HG02970 (cell line): ENCODE measurements at regions not wholly inside any gene's neighbourhood (a gene's known extent, or its start where the extent isn't known, plus 50 kb on each side); places are given as distances from the start of the nearest gene placed in this dataset.
"Not testable (repeated sequence)": the region's sequence is repeated elsewhere in the genome, so short reads cannot be mapped to it uniquely, and the experiment has no call there.

Experiments used
- ATAC-seq: cut with Tn5 transposase; IDR thresholded peaks from one replicate; pipeline ENCODE4 v1.9.1; 2021; ENCODE audit warnings: mild to moderate bottlenecking, moderate library complexity, moderate number of reproducible peaks; ENCODE audit not compliant: unreplicated experiment, low FRiP score

DNA sequence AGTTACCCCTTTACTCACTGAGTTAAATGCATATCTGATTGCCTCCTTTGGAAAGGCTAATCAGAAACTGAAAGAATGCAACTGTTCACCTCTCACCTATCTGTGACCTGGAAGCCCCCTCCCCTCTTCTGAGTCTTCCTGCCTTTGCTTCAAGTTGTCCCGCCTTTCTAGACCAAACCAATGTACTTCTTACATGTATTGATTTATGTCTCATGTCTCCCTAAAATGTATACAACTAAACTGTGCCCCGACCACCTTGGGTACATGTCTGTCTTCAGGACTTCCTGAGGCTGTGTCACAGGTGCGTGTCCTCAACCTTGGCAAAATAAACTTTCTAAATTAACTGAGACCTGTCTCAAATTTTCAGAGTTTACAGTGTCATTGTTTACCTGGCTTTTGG lies 1167.2 kb downstream of the TAF11L14 start:
- ATAC-seq = not testable (repeated sequence)

DNA sequence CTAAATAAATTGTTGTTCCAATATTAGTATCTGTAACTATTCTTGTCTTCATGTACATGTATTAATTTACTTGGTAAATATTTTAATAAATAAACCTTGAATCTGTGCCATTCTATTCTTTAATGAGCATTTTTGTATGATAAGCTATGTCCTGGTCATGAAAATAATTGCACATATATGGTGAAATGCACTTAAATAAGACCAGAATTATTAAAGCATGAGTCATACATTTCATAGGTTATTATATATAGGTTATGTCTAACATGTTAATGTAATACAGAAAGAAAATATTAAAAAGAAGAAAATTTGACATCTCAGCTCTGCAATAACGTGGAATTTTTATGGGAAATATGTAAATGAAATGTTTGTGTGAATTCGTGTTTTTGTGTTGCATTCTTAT lies 1168.1 kb downstream of the TAF11L14 start:
- no peak for ATAC-seq

DNA sequence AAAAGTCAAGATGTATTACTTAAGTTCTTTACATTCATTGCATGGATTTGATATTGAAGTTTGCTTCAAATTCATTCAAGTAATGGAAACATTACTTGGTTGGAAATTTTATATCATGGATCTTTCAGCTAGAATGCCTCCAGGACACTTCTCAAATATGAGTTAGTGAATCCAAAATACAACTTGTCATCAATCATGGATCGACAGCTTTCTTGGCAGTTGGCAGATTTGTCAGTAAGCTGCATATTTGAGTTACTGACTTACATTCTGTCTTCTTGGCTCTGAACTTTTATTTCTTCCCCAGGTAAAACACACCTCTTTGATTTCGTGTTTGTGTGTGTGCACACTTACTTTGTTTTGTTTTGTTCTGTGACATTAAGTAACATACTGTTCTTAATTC lies 1171.1 kb downstream of the TAF11L14 start:
- no peak for ATAC-seq

DNA sequence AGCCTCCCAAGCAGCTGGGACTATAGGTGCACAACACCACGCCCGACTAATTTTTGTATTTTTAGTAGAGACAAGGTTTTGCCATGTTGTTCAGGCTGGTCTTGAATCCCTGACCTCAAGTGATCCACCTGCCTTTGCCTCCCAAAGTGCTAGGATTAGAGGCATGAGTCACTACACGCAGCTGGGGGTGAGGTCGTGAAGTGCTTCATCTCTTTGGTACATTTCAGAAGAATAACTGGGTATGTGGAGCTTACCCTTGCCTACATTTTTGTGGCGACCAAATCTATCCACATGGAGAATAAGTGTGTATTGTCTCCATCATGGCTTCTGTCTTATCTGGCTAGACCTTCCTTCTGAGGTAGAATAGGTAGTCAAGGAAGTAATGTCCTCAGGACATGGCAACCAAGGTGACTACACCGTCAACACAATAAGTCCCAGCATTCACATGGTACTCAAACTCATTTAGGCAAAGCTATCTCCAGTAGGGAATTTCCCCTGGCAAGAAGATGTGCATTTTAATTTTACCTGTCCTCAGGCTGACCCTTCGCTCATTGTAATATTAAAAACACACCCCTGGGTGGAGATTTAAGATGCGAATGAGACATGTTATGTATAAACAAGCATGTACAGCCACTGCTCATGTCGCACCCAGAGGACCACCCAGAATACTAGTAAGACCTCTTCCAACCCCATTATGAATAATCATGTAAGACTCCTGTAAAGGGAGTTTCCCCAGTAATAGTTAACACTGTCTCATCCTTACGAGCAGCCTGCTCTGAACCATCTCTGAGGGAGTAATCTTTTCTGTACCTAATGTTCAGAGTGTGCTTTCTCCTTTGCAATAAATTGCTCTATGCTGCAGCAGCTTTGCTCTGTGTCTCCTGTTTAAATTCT lies 1173.2 kb downstream of the TAF11L14 start:
- no peak for ATAC-seq

DNA sequence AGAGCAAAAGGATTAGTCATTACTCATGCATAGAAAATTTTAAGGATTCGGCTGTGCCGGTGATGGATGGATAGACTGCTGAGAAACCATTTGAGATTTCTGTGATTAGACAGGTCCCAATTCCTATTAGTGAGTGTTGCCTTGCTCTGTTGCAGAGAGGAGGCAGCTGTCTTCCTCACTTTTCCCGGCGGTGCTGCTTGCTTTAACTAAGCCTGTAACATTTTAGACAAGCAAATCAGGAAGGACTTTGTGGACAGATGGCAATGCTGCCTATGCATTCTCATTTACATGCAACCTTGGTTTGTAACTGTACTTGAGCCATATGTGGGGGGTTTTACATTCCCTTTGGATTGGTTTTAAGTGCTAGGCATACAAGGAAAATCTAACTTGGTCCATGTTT lies 1176.3 kb downstream of the CDH18 start:
- no peak for ATAC-seq

DNA sequence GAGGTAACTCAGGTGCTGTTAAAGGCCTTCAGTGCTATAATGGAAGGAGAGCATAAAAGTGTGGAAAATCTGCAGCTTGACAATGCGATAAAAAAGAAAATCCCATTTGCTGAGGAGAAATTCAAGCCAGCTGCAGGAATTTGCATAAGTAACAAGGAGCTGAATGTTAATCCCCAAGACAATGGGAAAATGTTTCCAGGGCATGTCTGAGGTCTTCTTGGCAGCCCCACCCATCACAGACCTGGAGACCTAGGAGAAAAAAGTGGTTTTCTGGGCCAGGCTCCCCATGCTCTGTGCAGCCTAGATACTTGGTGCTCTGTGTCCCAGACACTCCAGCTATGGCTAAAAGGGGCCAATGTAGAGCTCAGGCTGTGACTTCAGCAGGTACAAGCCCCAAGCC lies 1159.6 kb downstream of the CDH18 start:
- no peak for ATAC-seq

DNA sequence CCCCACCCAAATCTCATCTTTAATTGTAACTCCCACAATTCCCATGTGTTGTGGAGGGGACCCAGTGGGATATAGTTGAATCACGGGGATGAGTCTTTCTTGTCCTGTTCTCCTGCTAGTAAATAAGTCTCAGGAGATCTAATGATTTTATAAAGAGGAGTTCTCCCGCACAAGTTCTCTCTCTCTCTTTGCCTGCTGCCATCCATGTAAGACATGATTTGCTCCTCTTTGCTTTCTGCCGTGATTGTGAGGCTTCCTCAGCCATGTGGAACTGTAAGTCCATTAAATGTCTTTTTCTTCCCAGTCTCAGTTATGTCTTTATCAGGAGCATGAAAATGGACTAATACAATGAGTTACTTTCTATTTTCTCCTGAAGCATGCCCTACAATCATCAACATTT lies 1158.5 kb downstream of the CDH18 start:
- no peak for ATAC-seq

DNA sequence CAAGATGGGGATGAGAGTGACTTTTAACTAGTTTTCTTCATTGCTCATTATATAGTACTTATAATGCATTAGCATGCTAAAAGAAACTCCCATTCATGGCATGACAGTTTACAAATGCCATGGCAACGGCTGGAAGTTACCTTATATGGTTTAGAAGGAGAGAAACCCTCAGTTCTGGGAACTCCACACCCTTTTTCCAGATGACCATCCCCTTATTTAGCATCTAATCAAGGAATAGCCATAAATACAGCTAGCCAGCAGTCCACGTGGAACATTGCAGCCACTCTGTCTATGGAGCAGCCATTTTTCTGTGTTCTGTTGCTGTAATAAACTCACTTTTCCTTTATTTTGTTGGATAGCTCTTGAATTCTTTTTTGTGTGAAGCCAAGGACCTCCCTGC lies 1137.8 kb downstream of the CDH18 start:
- ATAC-seq = no peak

DNA sequence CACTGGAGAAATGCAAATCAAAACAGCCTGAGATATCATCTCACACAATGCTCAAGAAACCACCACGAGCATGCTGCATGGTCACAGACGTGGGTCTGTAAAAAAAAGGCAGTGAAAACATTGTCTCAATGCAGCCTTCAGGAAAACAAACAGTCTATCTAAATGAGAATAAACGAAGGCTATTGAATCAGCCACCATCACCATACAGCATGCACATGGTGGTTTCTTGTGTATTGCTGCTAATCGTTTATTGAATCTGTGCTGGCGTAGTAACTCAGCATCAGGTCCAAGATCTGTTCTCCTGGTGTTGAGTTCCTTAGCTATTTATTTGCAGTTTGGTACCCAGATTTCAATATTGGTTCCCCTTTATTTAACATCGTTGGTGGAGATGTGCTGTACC lies 1115.0 kb downstream of the CDH18 start:
- no peak for ATAC-seq

DNA sequence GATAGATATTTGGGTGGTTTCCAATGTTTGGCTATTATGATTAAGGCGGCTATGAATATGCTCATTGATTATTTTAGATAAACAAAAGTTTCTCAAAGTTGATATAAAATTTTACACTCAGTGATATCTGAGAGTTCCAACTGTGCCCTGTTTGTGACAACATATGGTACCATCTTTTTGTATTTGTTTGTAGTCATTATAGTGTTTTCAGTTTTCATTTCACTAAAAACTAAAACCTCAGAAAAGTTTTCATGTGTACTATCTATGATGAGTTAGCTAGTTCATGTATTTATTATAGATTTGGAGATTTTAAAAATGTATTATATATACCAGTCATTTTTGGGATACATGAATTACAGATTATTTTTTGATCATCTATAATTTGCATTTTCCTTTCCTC lies 1111.4 kb downstream of the CDH18 start:
- no peak for ATAC-seq

DNA sequence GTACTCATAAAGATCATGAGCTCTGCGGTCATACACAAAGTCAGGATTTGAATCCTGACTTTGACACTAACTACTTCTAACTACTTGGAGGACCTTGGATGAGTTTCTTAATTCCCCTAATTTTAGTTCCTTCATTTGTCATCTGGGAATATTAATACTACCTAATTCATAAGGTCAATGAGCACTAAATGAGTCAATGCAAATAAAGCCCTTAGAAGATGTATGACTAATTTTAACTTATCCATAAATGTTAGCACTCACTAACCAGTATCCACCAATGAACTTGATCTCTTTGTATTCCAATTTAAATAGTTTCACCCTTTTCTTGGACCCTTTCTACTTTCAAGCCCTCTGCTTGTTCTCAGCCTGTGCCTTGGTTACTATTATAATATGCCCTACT lies 1106.4 kb downstream of the CDH18 start:
- ATAC-seq = no peak

DNA sequence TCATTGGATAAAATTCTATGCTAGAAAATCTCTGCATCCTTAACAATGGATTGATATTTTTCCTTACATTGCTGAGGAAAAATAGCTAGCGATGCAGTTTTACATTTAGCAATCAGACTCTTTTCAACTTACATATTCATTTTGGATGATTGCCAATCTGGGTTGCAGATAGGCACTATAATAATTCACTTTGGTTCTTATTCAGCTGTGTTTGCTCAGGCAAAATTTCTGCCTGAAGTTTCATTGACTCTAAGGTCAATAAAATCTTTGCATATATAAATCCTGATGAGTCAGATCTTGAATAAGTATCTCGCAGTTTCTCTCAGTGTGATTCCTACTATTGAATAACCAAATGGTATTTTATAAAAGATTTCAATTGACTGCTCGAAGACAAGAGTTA lies 1105.8 kb downstream of the CDH18 start:
- ATAC-seq = no peak

DNA sequence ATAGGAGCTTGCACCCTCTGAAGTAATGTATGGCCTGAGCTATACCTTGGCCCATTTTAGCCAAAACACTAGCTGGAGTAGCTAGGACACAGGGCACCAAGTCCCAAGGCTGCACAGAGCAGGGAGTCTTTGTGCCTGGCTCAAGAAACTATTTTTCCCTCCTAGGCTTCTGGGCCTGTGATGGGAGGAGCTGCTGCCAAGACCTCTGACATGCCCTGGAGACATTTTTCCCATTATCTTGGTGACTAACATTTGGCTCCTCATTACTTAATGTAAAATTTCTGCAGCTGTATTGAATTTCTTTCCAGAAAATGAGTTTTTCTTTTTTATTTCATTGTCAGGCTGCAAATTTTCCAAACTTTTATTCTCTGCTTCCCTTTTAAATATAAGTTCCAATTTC lies 1099.2 kb downstream of the CDH18 start:
- ATAC-seq = no peak

DNA sequence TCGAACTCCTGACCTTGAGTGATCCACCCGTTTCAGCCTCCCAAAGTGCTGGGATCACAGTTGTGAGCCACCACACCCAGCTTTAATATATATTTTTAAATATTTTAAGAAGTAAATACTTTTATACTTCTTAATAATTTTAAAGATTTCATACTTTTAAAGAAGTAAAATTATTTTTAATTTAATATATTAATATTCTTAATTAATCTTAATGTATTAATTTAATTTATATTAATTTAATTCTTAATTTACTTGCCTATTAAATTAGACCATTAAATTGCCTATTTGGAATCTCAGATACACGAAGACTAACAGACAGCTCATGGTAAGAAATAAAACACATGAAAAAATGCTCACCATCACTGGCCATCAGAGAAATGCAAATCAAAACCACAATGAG lies 1087.4 kb downstream of the CDH18 start:
- no peak for ATAC-seq

DNA sequence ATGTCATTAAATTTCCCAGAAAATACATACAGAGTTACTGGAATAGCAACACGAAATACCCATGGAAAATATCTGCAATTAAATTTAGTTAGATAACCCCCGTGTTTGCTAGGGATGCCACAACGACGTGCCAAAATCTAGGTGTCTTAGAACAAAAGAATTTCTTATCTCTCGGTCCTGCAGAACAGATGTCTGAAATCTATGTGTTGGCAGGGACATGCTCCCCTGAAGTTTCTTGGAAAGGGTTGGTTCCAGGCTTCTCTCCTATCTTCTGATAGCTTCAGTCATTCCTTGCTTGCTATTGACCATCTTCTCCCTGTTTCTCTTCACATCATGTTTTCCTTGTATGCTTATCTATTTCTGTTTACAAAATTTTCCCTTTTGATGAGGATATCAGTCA lies 1067.0 kb downstream of the CDH18 start:
- no peak for ATAC-seq

DNA sequence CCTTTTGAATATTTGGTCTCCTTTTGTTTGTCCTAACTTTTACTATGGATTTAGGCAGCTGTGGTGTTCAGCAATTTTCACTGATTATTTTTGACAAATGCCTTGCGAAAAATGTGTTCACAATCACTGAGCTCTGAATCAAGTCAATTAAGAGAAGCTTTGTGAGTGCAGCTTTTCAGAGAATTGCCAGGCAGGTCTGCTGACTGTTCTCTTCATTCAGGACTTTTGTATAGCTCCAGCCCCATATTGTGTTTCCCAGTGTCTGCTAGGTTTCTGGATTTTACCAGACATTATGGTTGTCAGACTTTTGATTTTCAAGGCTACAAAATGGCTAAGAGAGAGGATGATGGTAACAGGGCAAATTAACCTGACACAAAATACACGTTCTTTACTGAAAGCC lies 1055.9 kb downstream of the CDH18 start:
- no peak for ATAC-seq

DNA sequence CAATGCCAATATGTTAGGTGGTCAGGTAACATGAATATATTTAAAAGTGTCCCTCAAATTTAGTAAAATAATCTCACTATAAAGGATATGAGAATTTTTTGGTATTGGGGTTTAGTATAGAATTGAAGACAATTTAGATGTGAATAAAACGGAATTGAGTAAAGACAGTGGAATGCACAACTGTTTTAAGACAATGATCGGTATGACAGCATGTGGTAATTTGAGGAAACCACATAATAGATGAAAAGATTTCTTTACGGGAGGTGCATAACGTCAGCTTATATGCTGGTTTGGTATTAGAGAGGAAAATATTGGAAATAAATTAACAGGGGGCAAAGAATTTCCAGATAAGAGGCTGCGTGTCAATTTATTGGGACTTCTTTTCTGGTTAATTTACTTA lies 1043.2 kb downstream of the CDH18 start:
- no peak for ATAC-seq

DNA sequence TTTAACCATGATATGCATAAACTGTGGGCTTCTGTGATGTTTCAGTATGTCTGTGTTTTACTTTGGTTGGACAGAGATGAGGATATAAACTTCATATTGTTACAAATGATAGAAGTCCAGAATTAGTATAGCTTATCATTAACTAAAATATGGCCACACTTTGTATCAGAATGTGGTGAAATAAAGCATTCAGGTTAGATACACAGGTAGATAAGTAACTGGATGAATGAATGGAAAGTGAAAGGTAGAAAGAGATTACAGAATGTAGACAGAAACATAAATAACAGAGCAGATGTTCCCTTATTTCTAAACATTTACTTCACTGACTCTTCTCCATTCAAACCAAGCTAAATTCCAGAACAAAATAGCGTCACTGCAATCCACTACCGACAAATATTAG lies 1033.8 kb downstream of the CDH18 start:
- ATAC-seq = no peak

DNA sequence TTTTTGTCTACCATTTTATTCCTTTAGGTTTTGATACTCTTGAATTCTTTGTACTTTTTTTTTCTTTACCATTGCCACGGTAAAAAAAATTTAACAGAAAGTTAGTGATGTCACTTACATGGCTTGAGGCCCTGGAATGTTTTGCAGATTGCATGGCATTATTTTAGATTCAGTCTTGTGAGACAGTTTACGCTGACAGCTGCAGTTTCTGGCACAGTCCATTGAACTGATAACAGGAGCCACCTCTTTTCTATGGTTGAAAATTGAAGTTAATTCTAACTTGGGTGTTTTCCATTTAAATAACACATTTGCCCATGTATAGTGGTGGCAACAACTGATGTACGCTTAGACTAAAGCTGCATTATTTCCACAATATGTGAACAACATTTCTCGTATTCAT lies 1028.5 kb downstream of the CDH18 start:
- no peak for ATAC-seq

DNA sequence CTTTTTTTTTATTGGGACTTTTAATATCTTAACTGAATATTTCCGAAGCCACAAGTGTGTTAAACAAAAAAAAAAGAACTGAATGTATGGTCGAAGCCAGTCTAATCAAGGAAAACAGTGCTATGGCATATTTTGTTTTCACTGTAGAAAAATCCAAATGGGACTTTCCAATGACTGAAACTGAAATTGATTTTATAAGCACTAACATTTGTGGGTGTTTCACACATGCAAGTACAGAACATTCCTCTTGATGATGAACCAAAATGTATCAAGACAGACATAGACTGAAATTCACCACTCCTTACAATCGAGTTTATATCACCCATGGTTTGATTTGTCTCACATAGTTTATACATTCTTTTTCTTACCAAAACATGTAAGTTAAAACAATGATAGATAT lies 1026.8 kb downstream of the CDH18 start:
- no peak for ATAC-seq

DNA sequence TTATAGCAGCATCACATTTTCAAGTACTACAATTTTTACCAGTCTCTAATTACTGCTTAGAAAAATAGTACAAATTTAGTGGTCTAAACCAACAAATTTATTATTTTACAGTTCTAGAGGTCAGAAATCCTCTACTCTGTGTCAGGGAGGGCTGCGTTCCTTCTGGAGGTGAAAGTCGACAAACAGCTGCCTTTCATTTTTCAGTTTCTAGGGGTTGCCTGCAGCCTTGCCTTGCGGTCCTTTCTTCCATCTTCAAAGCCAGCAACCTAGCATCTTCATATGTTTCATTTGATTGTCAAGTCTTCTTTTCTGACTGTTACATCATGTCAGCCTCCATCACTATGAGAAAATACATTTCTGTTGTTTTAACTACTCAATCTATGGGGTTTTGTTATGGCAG lies 1022.1 kb downstream of the CDH18 start:
- ATAC-seq = no peak

DNA sequence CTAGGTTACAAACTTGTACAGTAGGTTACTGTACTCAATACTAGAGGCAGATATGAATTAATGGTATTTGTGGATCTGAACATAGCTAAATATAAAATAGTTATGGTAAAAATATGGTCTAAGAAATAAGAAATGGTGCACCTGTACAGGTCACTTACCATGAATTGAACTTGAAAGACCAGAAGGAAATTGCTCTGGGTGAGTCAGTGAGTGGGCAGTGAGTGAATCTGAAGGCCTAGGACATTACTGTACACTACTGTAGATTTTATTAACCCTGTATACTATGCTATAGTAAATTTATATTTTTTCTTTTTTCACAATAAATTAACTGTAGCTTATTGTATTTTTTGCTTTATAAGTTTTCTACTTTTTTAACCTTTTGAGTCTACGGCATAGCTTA lies 1020.4 kb downstream of the CDH18 start:
- ATAC-seq = no peak

DNA sequence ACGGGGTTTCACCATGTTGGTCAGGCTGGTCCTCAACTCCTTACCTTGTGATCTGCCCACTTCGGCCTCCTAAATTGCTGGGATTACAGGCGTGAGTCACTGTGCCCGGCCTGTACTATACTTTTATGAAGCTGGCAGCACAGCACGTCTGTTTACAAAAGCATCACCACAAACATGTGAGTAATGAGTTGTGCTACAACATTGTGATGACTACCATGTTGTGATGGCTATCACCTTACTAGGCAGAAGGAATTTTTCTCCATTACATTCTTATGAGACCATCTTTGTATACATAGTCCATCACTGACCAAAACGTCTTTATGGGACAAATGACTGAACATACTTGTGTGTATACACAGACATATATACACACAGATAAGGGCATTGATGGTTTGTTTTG lies 1019.0 kb downstream of the CDH18 start:
- ATAC-seq = no peak
